NCI-H510A treated with DMSO at 0.1 percent for 48 hours (cell line): ENCODE measurements at regions not wholly inside any gene's neighbourhood (a gene's known extent, or its start where the extent isn't known, plus 50 kb on each side); places are given as distances from the start of the nearest gene placed in this dataset.

Experiments
- DNase-seq: peaks from one replicate; lab custom pipeline; 2025; lab: John Stamatoyannopoulos, UW

- DNase-seq, result no peak
These were observed 87.7 kb downstream of the MACIR start for GRCh38 chr5:103346162-103346748.

- no peak for DNase-seq
These were observed 86.9 kb downstream of the MACIR start for GRCh38 chr5:103345461-103345860.

DNA sequence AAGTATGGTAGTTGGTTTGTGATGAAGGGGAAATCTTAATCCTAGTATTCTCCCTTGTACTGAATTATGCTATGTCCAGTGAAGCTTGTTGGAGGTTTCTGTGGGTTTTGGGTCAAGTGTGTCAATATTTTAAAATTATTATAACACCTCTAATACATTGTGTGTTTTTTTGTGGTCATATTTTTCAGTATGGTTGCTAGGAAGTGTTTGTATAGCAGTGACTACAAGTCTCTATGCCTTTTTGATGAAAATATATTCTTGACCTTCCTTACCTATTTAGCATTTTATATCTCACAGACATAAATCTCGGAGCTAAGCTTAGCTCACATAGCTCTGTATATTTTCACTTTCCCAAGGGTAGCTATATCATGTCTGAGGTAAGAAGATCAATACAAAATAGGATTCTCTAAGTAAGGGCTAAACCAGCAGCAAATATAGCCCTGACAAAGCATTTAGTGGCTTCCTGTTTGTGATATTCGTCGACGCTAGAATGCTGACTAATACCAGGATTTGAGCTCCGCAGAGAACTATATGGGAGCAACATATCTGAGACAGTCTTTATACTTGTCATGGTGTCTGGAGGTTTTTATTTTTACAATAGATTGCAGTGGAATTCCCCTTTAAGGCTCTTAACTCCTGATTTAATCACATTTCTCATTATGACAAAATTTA, 82.3 kb downstream of the MACIR start:
- no peak for DNase-seq

- DNase-seq, result no peak
These were observed 81.6 kb downstream of the MACIR start for GRCh38 chr5:103340132-103340531.

DNA sequence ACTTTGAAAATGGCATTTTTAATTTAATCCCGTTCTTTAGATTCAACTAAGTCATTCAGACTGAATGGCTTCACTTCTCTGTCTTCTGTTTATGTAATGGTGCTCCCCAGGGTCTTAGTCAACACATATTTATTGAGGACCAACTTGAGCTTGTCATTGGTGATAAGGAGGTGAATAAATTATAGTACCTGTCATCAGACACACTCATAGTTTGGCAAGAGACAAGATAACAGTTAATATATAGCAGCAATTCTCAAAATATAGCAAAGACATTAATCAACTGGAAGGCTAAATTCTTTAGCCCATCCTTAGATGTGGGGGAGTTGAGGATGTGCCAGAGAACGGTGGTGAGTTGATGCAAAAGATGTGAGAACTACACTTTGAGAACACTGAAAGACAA, 78.4 kb downstream of the MACIR start:
- DNase-seq, result no peak

- no peak for DNase-seq
These were observed 74.8 kb downstream of the MACIR start for GRCh38 chr5:103333376-103333775.

GRCh38 chr5:103330875-103331274, 72.3 kb downstream of the MACIR start:
- DNase-seq, result no peak
